ENCODE measurements at regions not wholly inside any gene's neighbourhood (a gene's known extent, or its start where the extent isn't known, plus 50 kb on each side); places are given as distances from the start of the nearest gene placed in this dataset.

DNA sequence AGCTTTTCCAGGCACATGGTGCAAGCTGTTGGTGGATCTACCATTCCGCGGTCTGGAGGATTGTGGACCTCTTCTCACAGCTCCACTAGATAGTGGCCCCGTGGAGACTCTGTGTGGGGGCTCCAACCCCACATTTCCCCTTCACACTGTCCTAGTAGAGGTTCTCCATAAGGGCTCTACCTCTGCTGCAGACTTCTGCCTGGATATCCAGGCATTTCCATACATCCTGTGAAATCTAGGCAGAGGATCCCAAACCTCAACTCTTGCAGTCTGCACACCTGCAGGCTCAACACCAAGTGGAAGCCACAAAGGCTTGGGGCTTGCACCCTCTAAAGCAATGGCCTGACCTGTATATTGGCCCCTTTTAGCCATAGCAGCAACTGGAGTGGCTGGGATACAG is 283.4 kb upstream of the KLF4 start:
- Histone ChIP-seq H3K27ac (ENCODE audit: insufficient read depth, low read depth, low read length) (no peak overlapping the region), H3K9me1 (replicated peaks; ENCODE audit: control insufficient read depth, extremely low read depth, insufficient read depth, low read length) (no peaks in the 10 kb centered on the region), H3K9ac (replicated peaks; ENCODE audit: extremely low read depth, insufficient read depth, low read length) (no peak overlapping the region), H3K4me2 (ENCODE audit: insufficient read depth, low read length) (no peak overlapping the region), H2AFZ (ENCODE audit: low read depth, low read length) (no peak overlapping the region), H3K4me3 (replicated peaks in 1 of 3; ENCODE audit: insufficient read depth in 1 of 3, low read depth in 1 of 3, low read length in 3 of 3) (no peak overlapping the region), H3K27me3 (ENCODE audit: control insufficient read depth in 2 of 2, insufficient read depth in 2 of 2, low read length in 2 of 2) (no peaks in the 10 kb centered on the region), H3K4me1 (ENCODE audit: control insufficient read depth, extremely low read depth, insufficient read depth, low read length) (peaks cover 5% of the 10 kb centered on the region), H3K36me3 (ENCODE audit: control insufficient read depth in 2 of 2, extremely low read depth in 1 of 2, insufficient read depth in 2 of 2, low read length in 2 of 2) (no peaks in the 10 kb centered on the region), H3K79me2 (ENCODE audit: control insufficient read depth, insufficient read depth, low read length) (no peaks in the 10 kb centered on the region), H4K20me1 (replicated peaks; ENCODE audit: control insufficient read depth, extremely low read depth, insufficient read depth, low read length) (no peaks in the 10 kb centered on the region), H3K9me3 (replicated peaks; ENCODE audit: control insufficient read depth, insufficient read depth, low read length) (no peaks in the 10 kb centered on the region)
- dilution Hi-C loops (cut with MboI; ENCODE audit: extremely low pct_ligation_motif_present, low sequenced_read_pairs): no loop called here
- CTCF ChIA-PET: no interaction called here
- no peak for DNase-seq (ENCODE audit: low read depth, low spot score)
- POLR2A ChIA-PET: no interaction called here
- FAIRE-seq: no peak
- intact Hi-C loops (cut with micrococcal nuclease): no loop called here
- TF ChIP-seq MYC (IDR thresholded peaks at IDR 0.05; ENCODE audit: low read depth, low read length) (no peak), EZH2 (IDR thresholded peaks at IDR 0.05; ENCODE audit: borderline replicate concordance, low read depth, low read length, severe bottlenecking) (no peak), POLR2AphosphoS5 (IDR thresholded peaks at IDR 0.05; ENCODE audit: insufficient read depth, low read depth, low read length) (no peak), GATA2 (IDR thresholded peaks at IDR 0.05; ENCODE audit: insufficient read depth, insufficient read length, low read depth, low read length) (no peak), MAX (IDR thresholded peaks at IDR 0.05; ENCODE audit: insufficient read depth, insufficient read length) (no peak), POLR2A (IDR thresholded peaks at IDR 0.05; ENCODE audit: low read depth, low read length) (no peak), FOS (IDR thresholded peaks at IDR 0.05; ENCODE audit: borderline replicate concordance, insufficient read depth, low read length) (no peak), CTCF (IDR thresholded peaks at IDR 0.05; ENCODE audit: extremely low read depth in 1 of 2, insufficient read depth in 1 of 2, low read depth in 1 of 2, low read length in 2 of 2) (no peak), JUN (IDR thresholded peaks at IDR 0.05; ENCODE audit: borderline replicate concordance, insufficient read depth, insufficient read length, low read depth) (no peak)
- BruUV-seq (replicated peaks): no TSS peak

Measured in endothelial cell of umbilical vein (primary cell).